Colonic mucosa (tissue), 4 donors: ENCODE measurements at regions not wholly inside any gene's neighbourhood (a gene's known extent, or its start where the extent isn't known, plus 50 kb on each side); places are given as distances from the start of the nearest gene placed in this dataset.

Experiments used
- DNase-seq: peaks from one replicate; pipeline ENCODE4 v3.0.0-alpha.2; 2020
- H3K27ac ChIP-seq: fragments of 200-600 bp; one replicate; pipeline ENCODE4 v1.8.0; 2021
- H3K27me3 ChIP-seq: fragments of 200-600 bp; one replicate; pipeline ENCODE4 v1.8.0; 2021
- H3K36me3 ChIP-seq: fragments of 200-600 bp; one replicate; pipeline ENCODE4 v1.8.0; 2021
- H3K4me1 ChIP-seq: fragments of 200-600 bp; one replicate; pipeline ENCODE4 v1.8.0; 2021; ENCODE audit warnings: mild to moderate bottlenecking
- H3K4me3 ChIP-seq: fragments of 200-600 bp; one replicate; pipeline ENCODE4 v1.8.0; 2021
- H3K9ac ChIP-seq, 2 donors: one replicate each; pipeline ENCODE4 v1.7.0; 2013; ENCODE audit warnings: control low read depth in 2 of 2, low read depth in 2 of 2, low read length in 2 of 2
- H3K9me3 ChIP-seq: fragments of 200-600 bp; one replicate; pipeline ENCODE4 v1.8.0; 2021
- CTCF ChIP-seq: fragments of 200-600 bp; IDR thresholded peaks from one replicate; pipeline ENCODE4 v1.8.0; 2022; ENCODE audit warnings: antibody characterized with exemption, mild to moderate bottlenecking
- intact Hi-C: fragments of 100-400 bp; cut with DNase I; formaldehyde crosslinking; loops from one replicate; pipeline ENCODE4 v1.14.1; 2022
- donor health status: healthy.
- donor health status: DM: no; HTN: no; CAD: no.
- donor health status: DM: no; HTN: no; CAD: no.

- no peak for TF ChIP-seq CTCF
- Histone ChIP-seq H3K4me1 (no peaks in the 10 kb centered on the region), H3K27me3 (no peaks in the 10 kb centered on the region), H3K4me3 (no peak overlapping the region), H3K9ac (no peak overlapping the region), H3K9me3 (no peaks in the 10 kb centered on the region), H3K36me3 (no peaks in the 10 kb centered on the region), H3K27ac (no peak overlapping the region)
- intact Hi-C loops = no loop called here
- no peak for DNase-seq
These were observed 564.3 kb downstream of the SLC4A3 start for GRCh38 chr2:220191737-220192136.

GRCh38 chr2:220192994-220193753 is 565.7 kb downstream of the SLC4A3 start:
- H3K27me3 ChIP-seq = no peaks in the 10 kb centered on the region
- no peak for DNase-seq
- H3K4me3 ChIP-seq = no peak overlapping the region
- H3K9ac ChIP-seq = no peak overlapping the region
- intact Hi-C loops = no loop called here
- no peaks in the 10 kb centered on the region for H3K36me3 ChIP-seq
- TF ChIP-seq CTCF = no peak
- H3K27ac ChIP-seq = no peak overlapping the region
- H3K4me1 ChIP-seq = no peaks in the 10 kb centered on the region
- no peaks in the 10 kb centered on the region for H3K9me3 ChIP-seq

GRCh38 chr2:220194630-220195584 is 567.5 kb downstream of the SLC4A3 start:
- Histone ChIP-seq H3K36me3 (no peaks in the 10 kb centered on the region), H3K9ac (no peak overlapping the region), H3K27ac (no peak overlapping the region), H3K9me3 (no peaks in the 10 kb centered on the region), H3K4me1 (no peaks in the 10 kb centered on the region), H3K4me3 (no peak overlapping the region), H3K27me3 (no peaks in the 10 kb centered on the region)
- intact Hi-C loops = no loop called here
- TF ChIP-seq CTCF = no peak
- no peak for DNase-seq

GRCh38 chr2:220198896-220199295 is 571.5 kb downstream of the SLC4A3 start:
- Histone ChIP-seq H3K9ac (no peak overlapping the region), H3K4me3 (no peak overlapping the region), H3K27me3 (no peaks in the 10 kb centered on the region), H3K36me3 (no peaks in the 10 kb centered on the region), H3K9me3 (no peaks in the 10 kb centered on the region), H3K4me1 (no peaks in the 10 kb centered on the region), H3K27ac (no peak overlapping the region)
- DNase-seq = no peak
- intact Hi-C loops = no loop called here
- TF ChIP-seq CTCF = no peak

GRCh38 chr2:220202066-220202465 is 574.6 kb downstream of the SLC4A3 start:
- TF ChIP-seq CTCF = no peak
- intact Hi-C loops = no loop called here
- no peak overlapping the region for H3K9ac ChIP-seq
- no peaks in the 10 kb centered on the region for H3K27me3 ChIP-seq
- H3K4me3 ChIP-seq = no peak overlapping the region
- H3K27ac ChIP-seq = no peak overlapping the region
- DNase-seq = no peak
- no peaks in the 10 kb centered on the region for H3K9me3 ChIP-seq
- no peaks in the 10 kb centered on the region for H3K4me1 ChIP-seq
- H3K36me3 ChIP-seq = no peaks in the 10 kb centered on the region
